SW 1271 (cell line): ENCODE measurements at regions not wholly inside any gene's neighbourhood (a gene's known extent, or its start where the extent isn't known, plus 50 kb on each side); places are given as distances from the start of the nearest gene placed in this dataset.

Experiments
- DNase-seq, 2 experiments: peaks; one replicate each; lab custom pipeline; 2025; lab: John Stamatoyannopoulos, UW

DNA sequence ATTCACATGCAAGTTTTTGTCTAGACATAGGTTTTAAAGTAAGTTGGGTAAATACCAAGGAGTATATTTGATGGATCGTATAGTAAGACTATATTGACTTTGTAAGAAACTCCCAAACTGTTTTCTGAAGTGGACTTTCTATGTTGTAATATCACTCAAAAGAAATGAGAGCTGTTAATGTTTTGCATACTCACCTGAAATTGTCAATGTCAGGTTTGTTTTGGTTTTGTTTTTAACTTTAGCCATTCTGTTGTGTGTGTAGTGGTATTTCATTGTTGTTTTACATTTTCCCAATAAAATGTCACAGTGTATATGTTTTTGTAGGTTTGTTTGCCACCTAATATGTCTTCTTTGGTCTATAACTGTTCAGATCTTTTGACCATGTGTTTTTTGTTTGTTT is 375.7 kb upstream of the CDH9 start:
- no peak for DNase-seq

- DNase-seq = no peak
Measured at GRCh38 chr5:27412384-27412783, 374.0 kb upstream of the CDH9 start.

DNA sequence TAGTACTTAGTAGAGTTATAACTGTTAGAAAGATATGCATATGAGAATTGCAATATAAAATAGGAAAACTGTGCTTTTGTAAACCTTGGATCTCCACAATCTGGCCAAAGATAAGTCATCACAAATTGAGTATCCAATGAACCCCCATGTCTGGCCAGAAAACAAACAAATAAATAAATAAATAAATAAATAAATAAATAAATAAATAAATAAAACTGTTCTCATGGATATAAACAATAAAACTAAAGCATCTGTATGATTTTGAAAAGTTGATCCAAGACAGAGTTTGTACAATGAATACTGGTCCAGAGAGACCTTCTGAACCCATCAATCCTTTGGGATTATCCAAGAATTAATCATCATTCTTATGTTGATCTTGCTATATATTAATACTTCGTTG is 367.6 kb upstream of the CDH9 start:
- no peak for DNase-seq

DNA sequence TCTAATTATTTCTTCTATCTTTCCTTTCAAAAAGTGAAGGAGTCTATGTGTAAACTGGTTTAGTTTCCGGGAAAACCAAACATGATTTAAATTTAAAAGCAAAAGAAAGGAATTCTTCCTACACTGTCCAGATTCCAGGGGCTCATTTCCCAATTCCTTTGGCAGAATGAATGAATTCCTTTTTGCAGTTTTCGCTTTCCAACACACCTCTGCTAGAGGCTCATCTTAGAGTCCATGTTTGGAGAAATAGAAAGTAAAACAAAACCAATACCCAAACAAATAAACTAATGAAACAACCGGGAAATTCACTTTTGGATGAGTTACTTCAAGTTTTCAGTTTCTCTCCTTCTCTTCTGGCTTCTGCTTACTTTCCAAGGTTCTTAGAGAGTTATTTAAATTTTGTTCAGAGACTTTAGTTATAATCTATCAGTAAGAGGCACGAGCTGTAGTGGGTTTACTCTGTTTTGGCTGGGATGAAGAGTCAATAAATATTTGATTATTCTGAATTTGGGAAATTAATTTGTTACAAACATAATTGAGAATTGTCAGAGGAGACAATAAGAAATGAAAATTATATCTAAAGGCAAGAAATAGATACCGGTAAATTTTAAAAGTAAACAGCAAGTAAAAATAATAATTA is 365.0 kb upstream of the CDH9 start:
- DNase-seq = no peak

DNA sequence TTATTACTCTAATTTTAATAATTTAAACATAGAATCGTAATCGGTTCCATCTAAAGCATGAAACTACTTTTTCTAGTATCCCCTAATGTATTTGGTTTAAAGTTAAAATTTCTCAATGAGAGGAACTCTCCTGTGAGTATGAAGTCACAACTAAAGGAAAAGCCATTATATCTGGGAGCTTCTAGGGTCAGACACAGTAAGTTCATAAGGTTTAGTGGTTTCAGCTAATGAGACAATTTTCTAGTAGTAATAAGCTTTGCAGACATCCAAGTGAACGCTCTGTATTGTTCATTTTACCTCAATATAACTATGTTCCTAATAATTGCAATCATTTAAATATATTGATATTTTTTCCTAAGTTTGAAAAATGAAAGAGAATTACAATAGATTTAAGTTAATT is 364.4 kb upstream of the CDH9 start:
- DNase-seq = no peak

GRCh38 chr5:27396998-27397397 is 358.6 kb upstream of the CDH9 start:
- DNase-seq = no peak

GRCh38 chr5:27392716-27393115 is 354.3 kb upstream of the CDH9 start:
- no peak for DNase-seq

GRCh38 chr5:27389696-27390095 is 351.3 kb upstream of the CDH9 start:
- no peak for DNase-seq

- no peak for DNase-seq
Measured at GRCh38 chr5:27388755-27389154, 350.4 kb upstream of the CDH9 start.

- no peak for DNase-seq
Measured at GRCh38 chr5:27387535-27388073, 349.2 kb upstream of the CDH9 start.

GRCh38 chr5:27381686-27382085 is 343.3 kb upstream of the CDH9 start:
- no peak for DNase-seq

DNA sequence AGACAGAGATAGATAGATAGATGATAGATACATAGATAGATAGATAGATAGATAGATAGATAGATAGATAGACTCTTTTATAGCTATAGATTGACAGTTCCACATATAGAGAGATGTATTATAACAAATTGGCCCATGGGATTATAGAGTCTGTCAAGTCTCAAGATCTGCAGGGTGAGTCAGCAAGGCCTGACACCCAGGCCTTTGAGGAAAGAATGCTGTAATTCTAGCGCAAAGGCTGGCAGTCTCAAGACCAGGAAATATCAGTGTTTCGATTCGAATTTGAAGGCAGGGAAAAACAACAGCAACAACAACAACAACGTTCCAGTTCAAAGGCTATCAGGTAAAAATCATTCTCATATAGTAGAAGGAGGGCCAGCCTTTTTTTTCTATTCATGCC is 339.2 kb upstream of the CDH9 start:
- no peak for DNase-seq

DNA sequence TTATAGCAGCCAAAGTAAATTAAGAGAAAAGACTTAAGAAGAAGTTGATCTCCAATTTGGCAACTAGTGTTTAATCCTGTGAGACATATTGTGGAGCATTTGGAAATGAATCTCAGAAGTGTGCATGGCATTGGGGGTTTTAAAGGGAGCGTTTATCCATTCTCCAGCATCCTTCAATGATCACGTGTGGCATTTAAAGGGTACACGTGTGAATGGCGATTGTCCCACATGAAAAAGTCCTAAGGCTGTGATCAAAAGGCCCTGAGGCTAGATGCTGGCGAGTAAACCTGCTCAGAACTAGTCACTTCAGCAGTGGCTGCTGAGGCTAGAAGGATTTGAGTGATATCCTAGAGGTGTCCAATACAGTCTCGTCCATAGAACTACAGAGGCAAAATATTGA is 315.6 kb upstream of the CDH9 start:
- DNase-seq = no peak

DNA sequence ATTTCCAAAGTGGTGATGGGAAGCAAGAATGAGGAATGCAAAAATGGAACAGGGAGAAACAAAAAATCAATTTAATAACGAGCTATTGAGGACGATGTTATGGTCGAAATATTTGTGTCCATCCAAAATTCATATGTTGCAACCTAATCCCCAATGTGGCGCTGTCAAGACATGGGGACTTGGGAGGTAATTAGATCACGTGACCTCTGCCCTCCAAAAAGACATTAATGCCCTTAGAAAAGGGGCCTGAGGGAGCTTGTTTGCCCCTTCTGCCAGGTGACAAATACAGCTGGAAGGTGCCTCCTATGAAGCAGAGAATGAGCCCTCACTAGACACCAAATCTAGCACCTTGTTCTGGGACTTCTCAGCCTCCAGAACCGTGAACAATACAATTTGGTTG is 315.2 kb upstream of the CDH9 start:
- no peak for DNase-seq

DNA sequence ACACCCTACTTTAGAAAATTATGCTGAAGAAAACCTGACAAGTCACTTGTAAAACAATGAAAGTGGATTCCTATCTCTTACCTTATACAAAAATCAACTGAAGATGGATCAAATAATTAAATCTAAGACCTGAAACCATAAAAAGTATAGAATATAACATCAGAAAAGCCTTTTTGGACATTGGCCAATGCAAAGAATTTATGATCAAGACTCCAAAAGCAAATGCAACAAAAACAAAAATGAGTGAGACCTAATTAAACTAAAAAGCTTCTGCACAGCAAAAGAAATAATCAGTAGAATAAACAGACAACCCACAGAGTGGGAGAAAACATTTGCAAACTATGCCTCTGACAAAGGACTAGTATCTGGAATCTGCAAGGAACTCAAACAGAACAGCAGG is 303.0 kb upstream of the CDH9 start:
- DNase-seq = no peak

DNA sequence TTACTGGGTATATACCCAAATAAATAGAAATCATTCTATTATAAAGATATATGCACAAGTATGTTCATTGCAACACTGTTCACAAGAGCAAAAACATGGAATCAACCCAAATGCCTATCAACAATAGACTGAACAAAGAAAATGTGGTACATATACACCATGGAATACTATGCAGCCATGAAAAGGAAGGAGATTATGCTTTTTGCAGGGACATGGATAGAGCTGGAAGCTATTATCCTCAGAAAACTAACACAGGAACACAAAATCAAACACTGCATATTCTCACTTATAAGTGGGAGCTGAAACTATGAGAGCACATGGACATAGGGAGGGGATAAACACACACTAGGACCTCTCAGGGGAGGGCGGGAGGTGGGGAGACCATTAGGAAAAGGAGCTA is 298.4 kb upstream of the CDH9 start:
- DNase-seq = no peak

- DNase-seq = peak; percentile 75 to 91
Measured at GRCh38 chr5:27328480-27328879, 290.1 kb upstream of the CDH9 start.

DNA sequence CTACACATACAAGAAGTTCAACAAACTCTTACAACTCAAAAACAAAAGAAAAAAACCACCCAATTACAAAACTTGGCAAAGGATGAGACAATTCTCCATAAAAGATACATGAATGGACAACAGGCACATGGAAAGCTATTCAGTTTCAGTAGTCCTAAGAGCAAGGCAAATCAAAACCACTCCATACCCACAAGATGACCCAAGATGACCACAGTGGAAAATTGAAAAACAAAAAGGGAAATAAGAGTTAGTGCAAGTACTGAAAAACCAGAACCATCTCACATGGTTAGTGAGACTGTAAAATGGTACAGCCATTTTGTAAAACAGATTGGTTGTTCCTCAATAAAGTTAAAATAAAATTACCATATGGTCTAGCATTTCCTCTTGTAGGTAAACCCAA is 287.1 kb upstream of the CDH9 start:
- no peak for DNase-seq

- DNase-seq = no peak
Measured at GRCh38 chr5:27318701-27319100, 280.3 kb upstream of the CDH9 start.

DNA sequence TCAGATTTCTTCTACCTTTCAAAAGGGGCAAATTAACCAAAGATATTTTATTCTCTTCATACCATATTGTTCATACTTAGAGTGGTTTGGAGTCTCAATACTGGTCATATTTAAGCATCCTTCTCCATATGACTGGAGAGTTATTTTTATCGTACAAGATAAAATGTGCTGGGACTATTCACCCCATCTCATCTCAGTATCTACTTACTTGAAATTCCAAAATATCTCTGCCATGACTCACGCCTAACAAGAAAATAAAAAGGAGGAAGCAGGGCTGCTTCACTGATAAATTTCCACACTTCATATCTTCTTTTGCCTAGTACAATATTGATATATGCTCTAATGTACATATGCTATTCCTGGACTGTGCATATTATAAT is 277.9 kb upstream of the CDH9 start:
- peak; percentile 16 to 89 for DNase-seq

DNA sequence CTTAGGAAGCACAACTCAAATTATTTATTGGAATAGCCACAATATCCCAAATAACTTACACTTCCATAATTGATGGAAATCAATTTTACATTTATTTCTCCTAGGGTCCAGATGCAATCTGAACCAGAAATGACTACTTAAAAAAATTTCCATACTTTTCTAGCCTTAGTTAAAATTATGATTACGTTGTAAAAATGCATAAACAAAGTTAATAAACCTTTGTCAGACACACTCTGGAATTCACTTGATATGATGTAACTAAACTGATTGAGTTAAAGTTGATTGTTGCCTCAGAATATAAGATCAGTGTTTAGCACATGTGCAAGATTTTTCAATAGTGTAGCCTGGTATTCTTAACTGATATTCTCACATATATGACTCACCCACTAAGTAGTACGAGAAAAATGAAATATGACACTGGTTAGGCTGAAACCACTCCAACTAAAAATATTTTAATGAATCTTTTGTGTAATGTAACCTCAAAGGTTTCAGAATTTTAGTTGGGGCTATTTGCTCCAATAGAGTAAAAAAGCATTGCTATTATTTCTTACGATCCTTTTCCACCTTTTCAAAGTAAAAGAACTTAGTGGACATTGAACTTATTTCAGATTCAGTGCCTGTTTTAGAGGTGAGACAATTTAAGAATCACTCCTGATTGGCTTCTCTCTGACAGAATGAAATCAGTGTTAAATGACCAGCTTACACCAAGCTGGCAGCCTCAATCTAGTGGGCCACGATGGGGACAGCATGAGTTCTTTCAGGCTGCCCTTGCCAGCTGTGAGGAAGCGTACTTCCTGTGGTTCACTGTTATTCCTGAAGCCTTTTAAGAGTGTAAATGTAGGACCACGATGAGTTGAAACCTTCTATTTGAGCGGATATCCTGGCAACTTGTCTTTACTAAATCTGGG is 277.2 kb upstream of the CDH9 start:
- DNase-seq = peak; percentile 33 to 89

GRCh38 chr5:27313549-27313948 is 275.2 kb upstream of the CDH9 start:
- no peak for DNase-seq

DNA sequence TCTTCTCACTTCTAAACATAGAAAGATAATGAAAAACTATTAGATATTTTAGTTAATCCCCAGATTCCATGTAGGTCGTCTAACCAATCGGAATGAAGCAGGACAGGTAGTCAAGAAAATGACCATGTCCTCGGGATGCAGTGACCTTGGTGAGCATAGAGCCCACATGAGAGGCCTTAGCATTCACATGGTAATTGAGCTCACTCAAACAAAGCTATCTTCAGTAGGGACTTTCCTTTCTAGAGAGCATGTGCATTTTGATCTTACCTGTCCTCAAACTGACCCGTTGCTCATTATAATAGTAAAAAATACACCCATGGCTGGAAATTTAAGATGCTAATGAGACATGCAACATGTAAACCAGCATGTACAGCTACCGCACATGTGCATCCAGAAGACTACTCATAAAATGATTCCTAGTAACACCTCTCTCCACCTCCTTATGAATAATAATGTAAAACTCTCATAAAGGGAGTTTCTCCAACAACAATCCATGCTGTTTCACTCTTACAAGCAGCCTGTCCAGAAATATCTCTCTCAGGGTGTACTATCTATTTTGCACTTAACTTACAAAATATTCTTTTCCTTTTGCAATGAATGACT is 274.0 kb upstream of the CDH9 start:
- no peak for DNase-seq
